Occipital lobe (tissue), 1 donor: ENCODE measurements at regions not wholly inside any gene's neighbourhood (a gene's known extent, or its start where the extent isn't known, plus 50 kb on each side); places are given as distances from the start of the nearest gene placed in this dataset.
"Not testable (repeated sequence)": the region's sequence is repeated elsewhere in the genome, so short reads cannot be mapped to it uniquely, and the experiment has no call there.

Experiments
- DNase-seq: peaks from one replicate; lab custom pipeline; 2025; lab: John Stamatoyannopoulos, UW

DNA sequence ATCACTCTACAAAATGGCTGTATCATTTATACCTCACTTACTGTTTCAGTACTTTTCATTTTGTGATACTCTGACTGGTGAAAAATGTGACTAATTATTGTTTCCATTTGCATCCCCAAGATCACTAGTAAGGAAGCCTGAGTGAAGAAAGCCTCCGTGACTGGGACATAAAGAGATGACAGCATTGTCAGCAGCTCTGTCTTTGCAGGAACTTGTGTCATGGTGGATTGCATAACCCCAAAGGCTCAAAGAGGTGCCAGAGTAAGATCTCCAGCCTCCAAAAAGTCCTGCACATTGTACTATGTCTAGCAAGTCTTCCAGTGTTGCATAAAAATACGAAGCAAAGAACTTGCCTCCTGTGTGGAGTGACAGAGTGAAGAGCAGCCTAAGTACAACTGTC, 187.5 kb upstream of the CRIM1 start:
- DNase-seq, result no peak

DNA sequence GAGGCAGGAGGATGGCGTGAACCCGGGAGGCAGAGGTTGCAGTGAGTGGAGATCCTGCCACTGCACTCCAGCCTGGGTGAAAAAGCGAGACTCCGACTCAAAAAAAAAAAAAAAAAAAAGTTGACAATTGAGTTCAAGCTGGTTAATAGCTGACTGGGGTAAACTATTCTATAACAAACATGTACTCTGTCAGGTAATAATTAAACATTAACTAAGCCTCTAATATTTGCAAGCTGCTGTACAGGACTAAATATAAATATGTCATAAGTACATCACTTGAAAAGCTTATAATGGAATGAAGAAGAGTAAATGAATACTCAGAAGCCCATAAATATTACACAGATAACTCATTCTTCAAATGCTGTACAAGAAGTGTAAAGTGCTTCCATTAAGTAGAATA, 190.4 kb upstream of the CRIM1 start:
- no peak for DNase-seq

DNA sequence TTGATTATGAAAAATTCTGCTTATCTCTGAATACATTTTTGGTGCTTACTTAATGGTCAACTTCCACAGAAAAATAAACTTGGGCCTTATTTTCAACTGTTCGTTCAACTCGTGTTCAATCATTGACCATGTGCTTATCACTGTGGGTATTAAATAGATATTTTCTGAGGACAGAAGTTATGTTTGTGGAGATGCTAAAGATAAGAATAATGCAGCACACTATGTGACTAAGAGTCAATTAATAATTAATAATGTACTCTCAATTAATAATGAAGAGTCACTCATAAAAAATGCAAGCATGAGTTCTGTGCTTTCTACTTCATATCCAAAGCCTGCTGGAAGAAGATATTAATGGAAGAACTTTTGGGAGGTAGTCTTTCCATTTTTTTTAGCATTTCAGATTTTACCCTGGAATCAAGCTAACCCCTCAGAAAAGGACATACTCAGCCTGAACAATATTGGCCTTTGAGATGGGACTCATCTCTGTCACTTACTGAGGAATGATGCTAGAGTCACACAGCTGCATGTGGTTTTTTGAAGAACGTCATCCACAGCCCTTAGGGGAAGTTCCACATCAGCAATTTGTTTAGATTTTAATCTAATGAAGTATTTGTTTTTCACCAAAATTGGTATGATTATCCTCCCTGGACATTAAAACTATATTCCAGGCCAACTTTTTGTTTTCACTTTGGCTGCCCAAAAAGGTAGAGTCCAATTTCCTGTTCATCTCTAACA, 191.9 kb upstream of the CRIM1 start:
- no peak for DNase-seq

DNA sequence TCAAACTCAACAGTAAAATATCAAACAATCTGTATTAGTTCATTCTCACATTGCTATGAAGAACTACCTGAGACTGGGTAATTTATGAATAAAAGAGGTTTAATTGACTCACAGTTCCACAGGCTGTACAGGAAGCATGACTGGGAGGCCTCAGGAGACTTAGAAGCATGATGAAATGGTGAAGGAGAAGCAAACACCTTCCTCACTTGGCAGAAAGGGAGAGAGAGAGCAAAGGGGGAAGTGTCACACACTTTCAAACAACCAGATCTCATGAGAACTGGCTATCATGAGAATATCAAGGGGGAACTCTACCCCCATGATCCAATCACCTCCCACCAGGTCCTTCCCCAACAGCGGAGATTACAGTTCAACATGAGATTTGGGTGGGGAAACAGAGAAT, 198.5 kb upstream of the CRIM1 start:
- DNase-seq, result not testable (repeated sequence)

DNA sequence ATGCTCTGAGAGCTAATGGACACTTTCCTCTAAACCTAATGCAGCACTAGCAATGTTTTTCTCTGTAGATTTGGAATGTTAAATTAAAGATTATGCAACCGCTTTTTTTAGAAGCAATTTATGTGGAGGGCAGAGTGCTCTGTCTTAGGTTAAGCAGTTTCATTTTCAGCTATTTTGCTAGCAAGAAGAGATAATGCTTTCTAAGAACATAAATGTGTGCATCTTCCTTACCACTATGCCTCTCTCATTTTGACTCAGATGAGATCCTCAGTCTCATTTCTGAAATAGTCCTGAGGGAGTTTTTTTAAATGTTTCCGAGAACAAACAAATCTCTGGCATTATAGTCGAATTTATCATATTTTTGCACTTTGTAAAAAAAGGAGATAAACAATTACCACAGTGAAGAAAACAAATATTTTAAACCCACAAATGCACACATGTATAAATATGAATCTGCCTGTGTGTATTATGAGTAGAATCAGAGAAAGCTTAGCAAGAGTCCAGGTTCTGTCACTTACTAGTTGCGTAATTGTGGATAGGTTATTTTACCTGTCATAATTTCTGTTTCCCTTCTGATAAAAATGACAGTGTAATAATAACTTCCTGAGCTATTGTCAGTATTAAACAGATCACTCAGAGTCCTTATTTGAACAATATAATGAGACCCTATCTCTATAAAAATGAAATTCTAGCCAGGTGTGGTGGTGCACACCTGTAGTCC, 207.7 kb upstream of the CRIM1 start:
- no peak for DNase-seq

DNA sequence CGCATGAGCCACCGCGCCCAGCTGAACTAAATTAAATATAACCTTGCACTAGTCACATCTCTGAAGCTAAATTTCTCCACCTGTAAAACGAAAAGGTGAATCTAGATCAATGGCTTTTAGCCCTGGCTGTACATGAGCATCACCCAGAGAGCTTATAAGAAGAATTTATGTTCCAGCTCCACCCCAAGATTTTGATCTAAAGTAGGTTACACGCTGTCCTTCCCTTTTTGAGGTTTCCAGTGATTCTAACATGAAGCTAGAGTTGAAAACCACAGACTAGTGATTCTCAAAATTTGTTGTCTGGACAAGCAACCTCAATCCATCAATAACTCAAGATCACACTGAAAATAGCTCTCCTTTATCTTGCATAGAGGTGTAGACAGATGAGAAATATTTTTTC, 208.8 kb upstream of the CRIM1 start:
- DNase-seq, result no peak

DNA sequence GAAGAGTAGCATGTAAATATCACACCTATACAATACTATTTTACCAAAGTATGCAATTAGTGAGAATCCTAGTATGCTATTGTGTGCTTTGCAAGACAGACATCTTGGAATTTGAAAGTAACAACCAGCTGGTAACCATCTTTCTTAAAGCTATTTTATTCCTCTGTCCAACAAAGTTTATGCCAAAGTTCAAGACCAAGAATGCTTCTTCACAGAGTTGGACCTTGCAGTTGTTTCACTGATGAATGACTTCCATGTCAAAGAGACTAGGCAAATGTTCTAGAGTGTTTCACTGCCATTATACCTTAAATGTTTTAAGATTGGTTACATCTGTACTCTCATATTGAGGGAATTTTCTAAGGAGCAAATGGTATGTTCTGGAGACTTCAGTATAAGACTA, 215.2 kb upstream of the CRIM1 start:
- no peak for DNase-seq

DNA sequence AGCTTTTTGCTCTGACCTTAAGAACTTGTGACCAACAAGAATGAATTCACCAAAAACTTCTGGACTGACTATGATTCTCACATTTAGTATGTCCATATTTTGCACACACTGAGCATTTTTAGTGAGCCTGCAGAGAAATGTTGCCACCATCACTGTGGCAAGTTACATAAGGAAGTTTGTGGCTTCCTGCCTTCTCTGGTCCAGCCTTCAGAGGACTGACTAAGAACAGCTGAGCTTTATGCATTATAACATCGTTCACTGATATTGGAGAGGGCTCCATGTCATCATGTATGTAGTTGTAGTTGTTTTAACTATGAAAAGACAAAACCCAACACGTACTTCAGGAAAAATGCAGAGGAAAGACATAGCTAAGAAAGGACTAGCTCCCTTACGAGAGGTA, 218.0 kb upstream of the CRIM1 start:
- DNase-seq, result no peak

DNA sequence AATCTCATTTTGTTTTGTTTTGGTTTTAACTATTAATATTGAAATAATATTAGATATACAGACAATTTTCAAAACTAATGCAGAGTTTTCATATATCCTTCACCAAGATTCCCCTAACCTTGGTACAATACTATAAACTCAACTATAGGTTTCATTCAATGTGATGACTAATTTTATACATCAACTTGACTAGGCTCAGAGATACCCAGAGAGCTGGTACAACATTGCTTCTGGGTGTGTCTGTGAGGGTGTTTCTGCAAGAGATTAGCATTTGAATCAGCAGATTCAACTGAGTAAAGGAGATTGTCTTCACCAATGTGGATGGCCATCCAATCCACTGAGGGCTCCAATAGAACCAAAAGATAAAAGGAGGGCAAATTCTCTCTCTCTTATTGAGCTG, 221.3 kb upstream of the CRIM1 start:
- no peak for DNase-seq

DNA sequence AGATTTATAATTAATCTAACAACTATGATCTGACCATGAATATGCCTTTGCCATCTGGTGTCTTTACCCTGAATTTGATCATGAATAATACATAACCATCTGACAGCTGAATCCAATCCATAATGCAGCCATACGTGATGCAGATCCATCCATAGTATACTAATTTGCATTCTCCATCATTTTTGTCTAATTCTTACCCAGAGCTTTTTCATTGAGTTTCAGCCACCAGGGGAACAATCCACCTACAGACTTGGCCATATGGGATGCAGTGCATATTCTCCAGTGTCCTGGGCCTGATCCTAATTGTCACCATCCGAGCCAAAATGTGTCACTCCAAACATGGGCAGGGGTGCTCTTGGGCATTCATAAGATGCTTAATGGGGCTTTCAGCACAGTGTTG, 227.2 kb upstream of the CRIM1 start:
- no peak for DNase-seq

DNA sequence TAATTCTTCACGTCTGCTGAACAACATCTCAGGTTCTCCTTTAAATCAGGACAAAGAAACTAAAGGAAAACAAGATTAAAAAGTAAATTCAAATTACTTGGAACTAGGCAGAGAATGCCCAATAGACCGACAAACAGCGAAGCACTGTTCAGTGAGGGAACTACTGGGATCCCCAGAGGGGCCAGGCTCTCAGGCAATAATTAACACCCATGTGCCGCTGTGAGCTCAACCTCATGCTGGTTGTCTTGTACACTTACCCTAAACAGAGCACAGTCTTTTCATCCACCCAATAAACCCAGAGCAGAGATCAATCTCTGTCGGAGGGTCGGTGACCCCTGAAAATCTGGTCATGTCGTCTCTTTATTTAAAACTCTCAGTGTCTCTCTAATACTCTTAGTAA, 229.9 kb upstream of the CRIM1 start:
- DNase-seq, result no peak

DNA sequence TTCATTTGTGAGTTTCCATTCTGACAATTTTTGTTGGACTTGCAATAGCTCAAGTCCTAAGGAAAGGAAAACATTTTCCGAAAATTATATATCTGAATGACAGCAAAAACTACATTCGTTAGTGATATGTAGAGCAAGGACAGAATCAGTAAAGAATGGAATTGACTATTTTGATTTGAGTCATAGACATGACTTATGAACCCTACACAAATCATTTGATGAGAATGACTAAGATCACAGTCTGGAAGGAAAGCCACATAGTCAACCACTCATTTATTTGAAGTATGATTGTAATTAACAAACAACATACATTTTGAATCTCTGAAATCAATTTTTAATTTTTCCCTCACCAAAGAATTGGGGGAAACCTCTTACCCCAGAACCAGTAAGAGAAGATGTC, 231.6 kb upstream of the CRIM1 start:
- no peak for DNase-seq

DNA sequence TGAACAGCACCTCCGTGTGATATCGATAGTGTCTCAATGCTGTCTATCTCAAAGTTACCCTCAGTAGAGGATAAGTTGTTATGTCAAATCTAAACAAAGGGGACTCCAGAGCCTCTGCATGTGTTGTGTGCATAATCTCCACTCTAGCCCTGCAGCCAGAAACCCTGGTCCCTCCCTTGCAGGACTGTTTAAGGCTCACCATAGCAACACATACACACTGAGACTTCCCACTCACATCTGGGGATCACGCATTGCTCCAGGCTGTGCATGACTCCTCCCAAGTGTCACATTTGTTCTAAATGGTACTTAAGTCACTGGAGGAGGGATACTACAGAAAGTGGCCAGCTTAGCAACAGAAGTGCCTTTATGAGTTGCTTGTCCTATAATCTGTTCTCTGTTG, 258.6 kb upstream of the CRIM1 start:
- DNase-seq, result no peak

DNA sequence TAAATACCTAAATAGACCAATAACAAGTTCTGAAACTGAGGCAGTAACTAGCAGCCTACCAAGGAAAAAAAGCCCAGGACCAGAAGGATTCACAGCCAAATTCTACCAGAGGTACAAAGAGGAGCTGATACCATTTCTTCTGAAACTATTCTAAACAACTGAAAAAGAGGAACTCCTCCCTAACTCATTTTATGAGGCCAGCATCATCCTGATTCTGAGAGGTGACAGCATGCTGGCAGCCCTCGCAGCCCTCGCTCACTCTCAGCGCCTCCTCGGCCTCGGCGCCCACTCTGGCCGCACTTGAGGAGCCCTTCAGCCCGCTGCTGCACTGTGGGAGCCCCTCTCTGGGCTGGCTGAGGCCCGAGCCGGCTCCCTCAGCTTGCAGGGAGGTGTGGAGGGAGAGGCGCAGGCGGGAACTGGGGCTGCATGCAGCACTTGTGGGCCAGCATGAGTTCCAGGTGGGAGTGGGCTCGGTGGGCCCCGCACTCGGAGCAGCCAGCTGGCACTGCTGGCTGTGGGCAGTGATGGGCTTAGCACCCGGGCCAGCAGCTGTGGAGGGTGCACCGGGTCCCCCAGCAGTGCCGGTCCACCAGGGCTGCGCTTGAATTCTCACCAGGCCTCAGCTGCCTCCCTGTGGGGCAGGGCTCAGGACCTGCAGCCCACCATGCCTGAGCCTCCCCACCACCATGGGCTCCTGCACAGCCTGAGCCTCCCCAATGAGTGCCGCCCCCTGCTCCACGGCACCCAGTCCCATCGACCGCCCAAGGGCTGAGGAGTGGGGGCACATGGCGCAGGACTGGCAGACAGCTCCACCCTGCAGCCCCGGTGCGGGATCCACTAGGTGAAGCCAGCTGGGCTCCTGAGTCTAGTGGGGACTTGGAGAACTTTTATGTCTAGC, 263.5 kb upstream of the CRIM1 start:
- DNase-seq, result not testable (repeated sequence)

DNA sequence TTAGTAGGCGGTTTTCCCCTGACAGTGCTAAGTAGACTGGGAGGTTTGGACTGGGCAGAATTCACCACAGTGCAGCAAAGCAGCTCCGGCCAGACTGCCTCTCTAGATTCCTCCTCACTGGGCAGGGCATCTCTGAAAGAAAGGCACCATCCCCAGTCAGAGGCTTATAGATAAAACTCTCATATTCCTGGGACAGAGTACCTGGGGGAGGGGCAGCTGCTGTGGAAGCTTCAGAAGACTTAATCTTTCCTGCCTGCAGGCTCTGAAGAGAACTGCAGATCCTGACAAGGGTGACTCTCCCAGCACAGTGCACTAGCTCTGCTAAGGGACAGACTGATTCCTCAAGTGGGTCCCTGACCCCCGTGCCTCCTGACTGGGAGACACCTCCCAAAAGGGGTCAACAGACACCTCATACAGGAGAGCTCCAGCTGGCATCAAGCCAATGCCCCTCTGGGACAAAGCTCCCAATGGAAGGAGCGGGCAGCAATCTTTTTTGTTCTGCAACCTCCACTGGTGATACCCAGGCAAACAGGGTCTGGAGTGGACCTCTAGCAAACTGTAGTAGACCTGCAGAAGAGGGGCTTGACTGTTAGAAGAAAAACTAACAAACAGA, 266.8 kb upstream of the CRIM1 start:
- no peak for DNase-seq

DNA sequence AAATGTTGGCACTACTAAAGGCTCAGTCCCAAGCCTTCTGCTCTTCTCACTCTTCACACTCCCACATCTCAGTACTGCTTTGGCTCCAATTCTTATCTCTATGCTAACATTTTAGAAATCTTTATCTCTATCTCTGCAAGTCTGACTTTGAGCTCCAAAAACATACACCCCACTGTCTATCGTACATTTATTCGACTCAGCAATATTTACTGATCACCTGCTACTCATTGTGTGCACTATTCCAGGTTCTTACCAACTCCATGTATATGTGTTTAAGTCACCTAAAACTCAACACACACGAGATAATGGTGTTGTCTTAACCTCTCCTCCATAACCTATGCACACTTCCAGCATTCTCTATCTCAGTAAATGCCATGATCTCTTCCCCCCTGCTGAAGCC, 268.2 kb upstream of the CRIM1 start:
- DNase-seq, result no peak

DNA sequence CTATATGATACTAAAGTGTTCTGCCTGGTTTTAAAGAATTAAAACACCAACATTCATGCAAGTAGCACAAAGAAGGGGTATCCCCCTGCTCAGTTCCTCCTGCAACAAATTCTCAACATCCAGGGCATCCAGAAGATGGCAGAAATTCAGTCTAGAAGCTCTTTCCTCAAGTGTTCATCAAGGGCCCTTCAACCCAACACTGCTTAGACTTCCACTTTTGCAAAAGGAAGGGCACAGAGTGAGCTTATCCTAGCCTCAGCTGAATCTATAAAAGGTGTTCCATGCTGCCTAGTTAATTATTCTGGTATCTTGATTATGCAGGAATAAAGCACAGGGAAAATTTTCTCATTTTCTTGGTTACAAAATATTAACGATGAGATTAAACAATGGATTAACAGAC, 275.8 kb upstream of the CRIM1 start:
- DNase-seq, result no peak

DNA sequence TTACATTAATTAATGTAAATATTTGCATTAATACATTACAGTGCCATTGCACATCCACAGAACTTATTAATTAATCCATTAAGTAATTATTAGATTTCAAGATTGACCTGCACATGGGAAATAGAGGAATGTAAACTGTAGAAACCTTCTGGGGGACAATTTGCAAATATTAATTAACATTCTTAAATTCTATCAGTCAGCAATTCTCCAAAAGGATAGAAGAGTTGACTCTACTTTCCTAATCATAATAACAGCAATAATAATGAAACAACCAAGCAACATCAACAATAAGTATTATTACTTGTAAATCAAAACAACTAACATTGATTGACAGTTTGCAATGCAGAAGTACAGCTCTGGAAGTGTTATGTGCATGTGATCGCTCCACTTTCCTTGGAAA, 281.6 kb upstream of the CRIM1 start:
- no peak for DNase-seq

DNA sequence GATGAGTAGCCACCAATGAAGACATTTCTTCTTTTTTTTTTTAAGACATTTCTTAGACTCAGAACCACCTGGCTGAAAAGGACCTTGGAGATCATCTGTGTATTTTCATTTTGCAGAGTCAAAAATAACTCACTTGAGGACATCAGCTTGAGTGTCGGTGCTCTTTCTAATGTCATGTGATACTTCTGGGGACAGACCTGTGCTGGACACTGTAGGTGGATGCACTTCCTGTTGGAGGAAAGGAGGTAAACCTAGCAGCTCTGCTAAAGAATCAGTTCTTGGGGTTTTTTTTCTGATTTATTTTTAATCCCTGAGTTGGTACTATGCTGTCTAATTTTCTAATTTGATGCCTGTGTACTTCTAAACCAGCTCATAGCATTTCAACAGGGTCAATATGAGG, 283.9 kb upstream of the CRIM1 start:
- DNase-seq, result no peak

DNA sequence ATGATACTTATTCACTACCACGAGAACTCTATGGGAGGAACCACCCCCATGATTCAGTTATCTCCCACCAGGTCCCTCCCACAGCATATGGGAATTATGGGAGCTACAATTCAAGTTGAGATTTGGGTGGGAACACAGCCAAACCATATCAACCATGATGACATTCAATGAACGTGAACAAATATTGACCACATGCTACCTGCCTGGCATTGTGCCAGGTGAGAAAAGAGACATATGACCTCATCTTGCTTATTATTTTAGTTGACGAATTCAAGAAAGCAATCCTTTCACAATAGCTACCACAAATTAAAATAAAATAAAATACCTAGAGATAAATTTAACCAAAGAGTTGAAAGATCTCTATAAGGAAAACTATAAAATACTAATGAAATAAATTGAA, 286.5 kb upstream of the CRIM1 start:
- no peak for DNase-seq

DNA sequence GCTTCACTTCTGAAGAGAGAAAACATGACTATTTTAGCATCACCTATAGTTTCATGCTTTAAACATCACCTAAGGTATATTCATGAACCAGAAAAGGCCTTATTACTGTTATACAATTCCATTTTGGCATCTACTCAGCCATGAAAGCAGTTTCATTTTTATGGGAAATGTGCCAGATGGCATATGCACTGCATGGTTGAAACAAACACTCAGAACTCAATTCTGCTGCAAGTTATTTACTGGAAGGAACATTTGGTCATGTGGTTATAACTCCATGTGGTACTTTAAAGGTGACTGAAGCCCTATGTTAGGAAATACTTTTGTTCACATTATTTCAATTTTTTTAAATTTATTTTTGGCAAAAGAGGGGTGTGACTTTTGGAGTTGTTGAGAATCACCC, 287.5 kb upstream of the CRIM1 start:
- DNase-seq, result no peak

DNA sequence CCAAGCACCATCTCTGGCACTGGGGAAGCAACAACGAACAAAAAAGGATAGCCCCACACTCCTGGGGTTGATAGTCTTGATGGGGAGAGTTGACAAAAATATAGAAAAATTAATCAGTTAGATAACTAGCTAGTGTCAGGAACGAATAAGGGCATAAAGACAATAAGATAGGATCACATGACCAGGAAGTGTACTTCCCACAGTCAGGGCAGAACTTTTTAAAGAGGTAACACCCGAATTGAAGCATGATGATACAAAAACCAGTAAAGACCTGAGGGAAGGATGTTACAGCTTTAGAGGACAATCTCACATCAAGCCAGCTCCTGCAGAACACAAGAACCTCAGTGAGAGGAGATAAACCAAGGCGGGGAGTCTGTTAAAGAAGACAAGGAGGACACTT, 295.4 kb upstream of the CRIM1 start:
- no peak for DNase-seq
